ENCODE measurements at regions not wholly inside any gene's neighbourhood (a gene's known extent, or its start where the extent isn't known, plus 50 kb on each side); places are given as distances from the start of the nearest gene placed in this dataset.

DNA sequence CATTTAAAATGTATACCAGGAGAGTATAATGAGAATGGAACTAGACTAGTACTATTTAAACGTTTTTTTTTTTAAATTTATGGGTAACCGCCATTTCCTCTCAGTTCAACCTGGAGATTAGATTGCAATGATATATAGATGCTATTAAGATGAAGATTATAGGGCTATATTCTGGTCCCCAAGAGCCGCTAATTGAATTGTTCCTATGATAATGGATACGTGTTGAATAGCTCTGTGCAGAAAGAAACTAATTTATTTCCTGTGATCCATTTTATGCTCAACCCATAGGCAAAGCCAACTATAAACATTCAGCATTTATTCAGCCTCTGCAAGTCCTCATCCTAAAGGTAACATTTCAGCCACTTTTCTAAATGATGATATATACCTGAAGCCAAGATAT is 1595.1 kb upstream of the SEL1L start:
- TF ChIP-seq, protein P1, sequence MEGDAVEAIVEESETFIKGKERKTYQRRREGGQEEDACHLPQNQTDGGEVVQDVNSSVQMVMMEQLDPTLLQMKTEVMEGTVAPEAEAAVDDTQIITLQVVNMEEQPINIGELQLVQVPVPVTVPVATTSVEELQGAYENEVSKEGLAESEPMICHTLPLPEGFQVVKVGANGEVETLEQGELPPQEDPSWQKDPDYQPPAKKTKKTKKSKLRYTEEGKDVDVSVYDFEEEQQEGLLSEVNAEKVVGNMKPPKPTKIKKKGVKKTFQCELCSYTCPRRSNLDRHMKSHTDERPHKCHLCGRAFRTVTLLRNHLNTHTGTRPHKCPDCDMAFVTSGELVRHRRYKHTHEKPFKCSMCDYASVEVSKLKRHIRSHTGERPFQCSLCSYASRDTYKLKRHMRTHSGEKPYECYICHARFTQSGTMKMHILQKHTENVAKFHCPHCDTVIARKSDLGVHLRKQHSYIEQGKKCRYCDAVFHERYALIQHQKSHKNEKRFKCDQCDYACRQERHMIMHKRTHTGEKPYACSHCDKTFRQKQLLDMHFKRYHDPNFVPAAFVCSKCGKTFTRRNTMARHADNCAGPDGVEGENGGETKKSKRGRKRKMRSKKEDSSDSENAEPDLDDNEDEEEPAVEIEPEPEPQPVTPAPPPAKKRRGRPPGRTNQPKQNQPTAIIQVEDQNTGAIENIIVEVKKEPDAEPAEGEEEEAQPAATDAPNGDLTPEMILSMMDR (IDR thresholded peaks at IDR 0.05), result no peak
- TF ChIP-seq POLR2A (IDR thresholded peaks at IDR 0.05) (no peak), EP300 (IDR thresholded peaks at IDR 0.05) (no peak), POLR2AphosphoS5 (IDR thresholded peaks at IDR 0.05) (no peak)
- WGBS, result 76% methylated on average over 4 of the region's 4 CpGs
- H3K27me3 ChIP-seq, result no peaks in the 10 kb centered on the region
- no peaks in the 10 kb centered on the region for H3K9me3 ChIP-seq
- no peak overlapping the region for H3K4me3 ChIP-seq
- H3K27ac ChIP-seq, result no peak overlapping the region
- H3K36me3 ChIP-seq, result no peaks in the 10 kb centered on the region
- no peak for DNase-seq (ENCODE audit: low spot score in 2 of 2)
- H3K4me1 ChIP-seq, result no peaks in the 10 kb centered on the region

- H3K9me3 ChIP-seq, result no peaks in the 10 kb centered on the region
- 80% methylated on average over 3 of the region's 3 CpGs for WGBS
- no peak for DNase-seq (ENCODE audit: low spot score in 2 of 2)
- H3K4me3 ChIP-seq, result no peak overlapping the region
- H3K36me3 ChIP-seq, result no peaks in the 10 kb centered on the region
- H3K27ac ChIP-seq, result no peak overlapping the region
- TF ChIP-seq POLR2AphosphoS5 (IDR thresholded peaks at IDR 0.05), result no peak
- H3K4me1 ChIP-seq, result no peaks in the 10 kb centered on the region
- H3K27me3 ChIP-seq, result no peaks in the 10 kb centered on the region
Observed at GRCh38 chr14:83129496-83129895, 1595.8 kb upstream of the SEL1L start.

- TF ChIP-seq POLR2AphosphoS5 (IDR thresholded peaks at IDR 0.05), result no peak
- TF ChIP-seq, protein P1 (IDR thresholded peaks at IDR 0.05), result no peak
- no peak for TF ChIP-seq POLR2A (IDR thresholded peaks at IDR 0.05)
- no peak for TF ChIP-seq EP300 (IDR thresholded peaks at IDR 0.05)
- 69% methylated on average over 9 of the region's 9 CpGs for WGBS
- DNase-seq (ENCODE audit: low spot score in 2 of 2), result no peak
- no peaks in the 10 kb centered on the region for H3K27me3 ChIP-seq
- no peaks in the 10 kb centered on the region for H3K4me1 ChIP-seq
- H3K27ac ChIP-seq, result no peak overlapping the region
- H3K36me3 ChIP-seq, result no peaks in the 10 kb centered on the region
- no peak overlapping the region for H3K4me3 ChIP-seq
- H3K9me3 ChIP-seq, result no peaks in the 10 kb centered on the region
Observed at GRCh38 chr14:83133981-83134645, 1600.5 kb upstream of the SEL1L start.

GRCh38 chr14:83140756-83141155 is 1607.1 kb upstream of the SEL1L start:
- no peaks in the 10 kb centered on the region for H3K9me3 ChIP-seq
- DNase-seq (ENCODE audit: low spot score in 2 of 2), result no peak
- no peak for TF ChIP-seq EP300 (IDR thresholded peaks at IDR 0.05)
- TF ChIP-seq, protein P1 (IDR thresholded peaks at IDR 0.05), result no peak
- TF ChIP-seq POLR2A (IDR thresholded peaks at IDR 0.05), result no peak
- TF ChIP-seq POLR2AphosphoS5 (IDR thresholded peaks at IDR 0.05), result no peak
- no peaks in the 10 kb centered on the region for H3K36me3 ChIP-seq
- 88% methylated on average over 4 of the region's 4 CpGs for WGBS
- no peak overlapping the region for H3K4me3 ChIP-seq
- H3K4me1 ChIP-seq, result no peaks in the 10 kb centered on the region
- H3K27ac ChIP-seq, result no peak overlapping the region
- no peaks in the 10 kb centered on the region for H3K27me3 ChIP-seq

- Histone ChIP-seq H3K36me3 (no peaks in the 10 kb centered on the region), H3K27me3 (no peaks in the 10 kb centered on the region), H3K4me1 (no peaks in the 10 kb centered on the region), H3K4me3 (no peak overlapping the region), H3K27ac (no peak overlapping the region), H3K9me3 (no peaks in the 10 kb centered on the region)
- 75% methylated on average over 3 of the region's 3 CpGs for WGBS
- no peak for DNase-seq (ENCODE audit: low spot score in 2 of 2)
- TF ChIP-seq POLR2A (IDR thresholded peaks at IDR 0.05), result no peak
- TF ChIP-seq, protein P1 (IDR thresholded peaks at IDR 0.05), result no peak
- TF ChIP-seq POLR2AphosphoS5 (IDR thresholded peaks at IDR 0.05), result no peak
- no peak for TF ChIP-seq EP300 (IDR thresholded peaks at IDR 0.05)
Observed at GRCh38 chr14:83147006-83147405, 1613.4 kb upstream of the SEL1L start.

DNA sequence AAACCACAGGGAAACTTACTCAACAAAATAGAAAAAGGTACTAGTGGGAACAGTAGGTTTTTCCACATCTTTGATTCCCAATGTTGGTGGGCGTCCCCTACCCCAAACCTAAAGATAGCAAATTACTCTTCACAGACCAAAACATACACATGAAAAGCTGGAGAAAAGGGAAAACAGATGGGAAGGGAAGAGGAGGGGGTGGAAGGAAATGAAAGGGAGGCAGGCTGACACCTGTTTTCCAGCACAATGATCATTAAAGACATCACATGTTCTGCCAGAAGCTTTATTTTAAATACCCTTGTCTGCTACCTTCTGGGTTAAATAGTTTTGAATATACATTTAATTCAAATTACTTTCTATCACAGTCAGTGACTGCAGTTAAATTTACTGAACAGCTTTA is 1617.9 kb upstream of the SEL1L start:
- TF ChIP-seq POLR2A (IDR thresholded peaks at IDR 0.05) (no peak), EP300 (IDR thresholded peaks at IDR 0.05) (no peak), POLR2AphosphoS5 (IDR thresholded peaks at IDR 0.05) (no peak)
- TF ChIP-seq, protein P1 (IDR thresholded peaks at IDR 0.05), result no peak
- Histone ChIP-seq H3K36me3 (no peaks in the 10 kb centered on the region), H3K9me3 (no peaks in the 10 kb centered on the region), H3K4me3 (no peak overlapping the region), H3K4me1 (no peaks in the 10 kb centered on the region), H3K27ac (no peak overlapping the region), H3K27me3 (no peaks in the 10 kb centered on the region)
- WGBS, result 76% methylated on average over 1 of the region's 1 CpG
- DNase-seq (ENCODE audit: low spot score in 2 of 2), result no peak
